K562 (cell line): ENCODE measurements at regions not wholly inside any gene's neighbourhood (a gene's known extent, or its start where the extent isn't known, plus 50 kb on each side); places are given as distances from the start of the nearest gene placed in this dataset.

ENCODE experiments used
- ATAC-seq: fragments of 200-7000 bp; cut with Tn5 transposase; 3 replicates; pipeline ENCODE4 v1.9.1; 2020; ENCODE audit warnings: moderate library complexity
- BruUV-seq: library from RNA; stranded (reverse); fragments of 400-500 nt; replicated peaks from 2 replicates; lab custom pipeline; 2021; lab: Mats Ljungman, UMichigan
- CTCF ChIA-PET: fragments of 300-600 bp; formaldehyde crosslinking; extraction: SDS; loops from one replicate; lab custom pipeline; 2021; ENCODE audit warnings: low intra/inter-chr PET ratio; lab: Yijun Ruan, JAX
- POLR2A ChIA-PET: fragments of 300-600, 350-650 bp; sonication (Branson Sonifier 250); formaldehyde crosslinking; extraction: SDS; loops from one replicate; lab custom pipeline; 2021; ENCODE audit warnings: antibody characterized with exemption, inconsistent platforms; lab: Yijun Ruan, JAX
- DNase-seq, 4 experiments: peaks; one replicate each; pipeline versions ENCODE4 v3.0.0 to v3.0.0-alpha.2; 2011 to 2018; ENCODE audit warnings: low spot score in 3 of 4, mixed read lengths in 3 of 4; ENCODE audit errors: extremely low read depth in 1 of 4
- FAIRE-seq: peaks from 2 replicates; lab custom pipeline; 2011; peaks lifted over from hg19 to GRCh38; lab: Jason Lieb, UNC
- H2AFZ ChIP-seq: 2 replicates; pipeline ENCODE4 v1.6.0; 2011; ENCODE audit warnings: low read depth, low read length, control low read depth, inconsistent platforms
- H3K27ac ChIP-seq: fragments of 200-600 bp; 3 replicates; pipeline ENCODE4 v1.8.0; 2011; ENCODE audit warnings: low read depth, mild to moderate bottlenecking, control low read depth, inconsistent platforms, low read length, moderate library complexity, mixed read lengths; ENCODE audit errors: extremely low read depth
- H3K27me3 ChIP-seq, 2 experiments: fragments of 300-600 bp in 1 of 2; 2 replicates in 1 of 2; 3 replicates in 1 of 2; pipeline versions ENCODE4 v1.6.0 to v1.8.0; 2011; ENCODE audit warnings: inconsistent platforms in 2 of 2, low read length in 2 of 2, mild to moderate bottlenecking in 1 of 2, mixed read lengths in 1 of 2, moderate library complexity in 1 of 2; ENCODE audit not compliant: control insufficient read depth in 2 of 2, insufficient read depth in 2 of 2
- H3K36me3 ChIP-seq: fragments of 300-600 bp; 3 replicates; pipeline ENCODE4 v1.8.0; 2011; ENCODE audit warnings: mild to moderate bottlenecking, low read length, inconsistent platforms; ENCODE audit not compliant: control insufficient read depth, insufficient read depth
- H3K4me1 ChIP-seq, 2 experiments: fragments of 200-600 bp in 1 of 2; replicated peaks in 1 of 2; 2 replicates in 1 of 2; 3 replicates in 1 of 2; pipeline versions ENCODE4 v1.5.1 to v1.8.0; 2011; ENCODE audit warnings: inconsistent platforms in 2 of 2, low read length in 2 of 2, mild to moderate bottlenecking in 1 of 2, mixed read lengths in 1 of 2, moderate library complexity in 1 of 2; ENCODE audit not compliant: control insufficient read depth in 2 of 2, insufficient read depth in 2 of 2
- H3K4me2 ChIP-seq: 2 replicates; pipeline ENCODE4 v1.6.1; 2011; ENCODE audit warnings: low read length, control low read depth, inconsistent platforms, mixed read lengths; ENCODE audit not compliant: insufficient read depth
- H3K4me3 ChIP-seq: fragments of 200-600 bp; sonication (generic), shearing (Covaris generic); 2 replicates; pipeline ENCODE4 v1.5.1; 2016; ENCODE audit warnings: control low read depth, inconsistent platforms
- H3K79me2 ChIP-seq: fragments of 200-600 bp; 3 replicates; pipeline ENCODE4 v1.8.0; 2011; ENCODE audit warnings: low read length, inconsistent platforms; ENCODE audit not compliant: control insufficient read depth, insufficient read depth
- H3K9ac ChIP-seq, 2 experiments: 2 replicates each; pipeline versions ENCODE4 v1.6.0 to v1.6.1; 2011; ENCODE audit warnings: low read depth in 2 of 2, low read length in 2 of 2, control low read depth in 1 of 2, inconsistent platforms in 1 of 2, mild to moderate bottlenecking in 1 of 2, mixed read lengths in 1 of 2; ENCODE audit not compliant: insufficient read depth in 1 of 2
- H3K9me1 ChIP-seq: one replicate; pipeline ENCODE4 v1.6.0; 2011; ENCODE audit warnings: inconsistent platforms, mild to moderate bottlenecking, low read length, moderate library complexity; ENCODE audit not compliant: control insufficient read depth, insufficient read depth
- H3K9me3 ChIP-seq: replicated peaks from 2 replicates; pipeline ENCODE4 v1.5.1; 2011; ENCODE audit warnings: low read depth, low read length, inconsistent platforms; ENCODE audit not compliant: control insufficient read depth, insufficient read depth
- H4K20me1 ChIP-seq: replicated peaks from 2 replicates; pipeline ENCODE4 v1.6.1; 2011; ENCODE audit warnings: low read length, inconsistent platforms, mixed read lengths; ENCODE audit not compliant: control insufficient read depth, insufficient read depth
- GTF2B ChIP-seq: IDR thresholded peaks from 2 replicates; pipeline ENCODE4 v1.6.1; 2011; ENCODE audit not compliant: insufficient read length; ENCODE audit errors: extremely low read depth
- HDAC6 ChIP-seq: IDR thresholded peaks from 2 replicates; pipeline ENCODE4 v1.6.1; 2012; ENCODE audit warnings: low read depth, mild to moderate bottlenecking, control low read depth, inconsistent platforms, low read length, moderate library complexity
- KDM5B ChIP-seq: fragments of 200-600 bp; sonication (generic); IDR thresholded peaks from 2 replicates; pipeline ENCODE4 v1.6.1; 2012; ENCODE audit warnings: low read depth, mild to moderate bottlenecking, moderate library complexity, low read length, control low read depth, inconsistent platforms; ENCODE audit not compliant: insufficient replicate concordance
- NFYB ChIP-seq: IDR thresholded peaks from 2 replicates; pipeline ENCODE4 v1.6.1; 2011; ENCODE audit warnings: mild to moderate bottlenecking, moderate library complexity; ENCODE audit not compliant: insufficient read length; ENCODE audit errors: extremely low read depth
- NR2C1 ChIP-seq, 2 experiments: fragments of 450-650 bp; IDR thresholded peaks; 2 replicates each; pipeline ENCODE4 v1.6.1; 2017; ENCODE audit warnings: mild to moderate bottlenecking in 2 of 2, antibody characterized with exemption in 1 of 2, inconsistent platforms in 1 of 2, missing compliant biosample characterization in 1 of 2, missing genetic modification characterization in 1 of 2
- PHF8 ChIP-seq: fragments of 200-600 bp; sonication (generic); IDR thresholded peaks from 2 replicates; pipeline ENCODE4 v1.6.1; 2012; ENCODE audit warnings: mixed run types, mild to moderate bottlenecking, inconsistent platforms, low read length, moderate library complexity, borderline replicate concordance
- POLR2H ChIP-seq: IDR thresholded peaks from 2 replicates; pipeline ENCODE4 v1.6.1; 2016; ENCODE audit warnings: missing genetic modification characterization, low read depth, mild to moderate bottlenecking, control low read depth, missing compliant biosample characterization, moderate library complexity
- SMC3 ChIP-seq: conservative IDR thresholded peaks from 2 replicates; pipeline ENCODE4 v1.6.1; 2011; ENCODE audit warnings: low read depth, low read length, improper control_type of control experiment; ENCODE audit not compliant: insufficient read depth
- SRSF3 ChIP-seq: fragments of 200-400 bp; formaldehyde crosslinking; IDR thresholded peaks from 2 replicates; pipeline ENCODE4 v1.6.1; 2016; ENCODE audit warnings: mild to moderate bottlenecking, low read length, moderate library complexity; ENCODE audit not compliant: insufficient read depth
- ZBTB1 ChIP-seq: sonication (generic); formaldehyde crosslinking; IDR thresholded peaks from 2 replicates; pipeline ENCODE4 v1.8.1; 2023; ENCODE audit warnings: missing genetic modification reagents, low read depth, mild to moderate bottlenecking, borderline replicate concordance
- ZNF217 ChIP-seq: sonication (generic); formaldehyde crosslinking; IDR thresholded peaks from 2 replicates; pipeline ENCODE4 v1.8.0; 2022; ENCODE audit warnings: mild to moderate bottlenecking, missing genetic modification reagents
- ZNF24 ChIP-seq: fragments of 450-650 bp; IDR thresholded peaks from 2 replicates; pipeline ENCODE4 v1.6.1; 2016
- WGBS: fragments of 100-300 bp; shearing (Covaris generic); methylation state at CpG from one replicate; pipeline ENCODE4 v1.1.6; 2016; ENCODE audit warnings: low coverage, mixed read lengths; ENCODE audit not compliant: insufficient coverage; ENCODE audit errors: missing lambda C conversion rate; 5-methylcytosine and 5-hydroxymethylcytosine counted together
- in situ Hi-C: fragments of 300-500 bp; cut with MboI; formaldehyde crosslinking; loops from 4 replicates; pipeline ENCODE4 v1.15.0; 2018; ENCODE audit warnings: inconsistent platforms, mixed read lengths
- intact Hi-C: fragments of 100-400 bp; cut with micrococcal nuclease; formaldehyde crosslinking; loops from 2 replicates; pipeline ENCODE4 v1.14.2; 2022
- TF ChIP-seq, protein P1 (sequence below), 2 experiments: fragments of 150-350 bp in 1 of 2; IDR thresholded peaks; 2 replicates each; pipeline ENCODE4 v1.6.1; 2012 to 2016; ENCODE audit warnings: low read depth in 2 of 2, low read length in 2 of 2, mild to moderate bottlenecking in 1 of 2, moderate library complexity in 1 of 2
- TF ChIP-seq, protein P2 (sequence below): sonication (generic); formaldehyde crosslinking; IDR thresholded peaks from 2 replicates; pipeline ENCODE4 v1.8.1; 2023; ENCODE audit warnings: mild to moderate bottlenecking, missing genetic modification reagents

DNA sequence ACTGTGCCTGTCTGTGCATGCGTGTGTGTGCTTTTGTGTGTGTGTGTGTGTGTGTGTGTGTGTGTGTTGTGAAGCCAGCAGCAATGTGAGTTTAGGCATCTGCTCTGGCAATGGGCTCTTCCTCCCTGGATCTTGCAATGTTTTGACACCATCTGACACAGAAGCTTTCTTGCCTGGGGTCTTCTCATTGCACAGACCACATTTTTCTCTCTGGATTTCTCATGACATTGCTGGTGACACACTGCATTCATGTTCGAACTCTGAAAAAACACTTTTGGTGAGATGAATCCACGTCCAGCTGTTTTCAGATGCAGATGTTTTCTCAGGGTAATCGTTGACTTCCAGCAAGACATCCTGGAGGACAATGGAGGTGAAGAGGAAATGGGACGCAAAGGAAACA is 63.0 kb upstream of the FZD8 start:
- Histone ChIP-seq H3K4me3 (no peak overlapping the region), H3K9me1 (no peaks in the 10 kb centered on the region), H3K9ac (no peak overlapping the region), H3K9me3 (no peaks in the 10 kb centered on the region), H3K27ac (no peak overlapping the region), H3K36me3 (no peaks in the 10 kb centered on the region), H3K4me2 (no peak overlapping the region), H3K79me2 (no peaks in the 10 kb centered on the region), H2AFZ (no peak overlapping the region), H3K4me1 (no peaks in the 10 kb centered on the region), H3K27me3 (peaks cover 0 to 9% of the 10 kb centered on the region in 2 experiments; a peak in 1 of 5 replicates), H4K20me1 (no peaks in the 10 kb centered on the region)
- CTCF ChIA-PET = no interaction called here
- POLR2A ChIA-PET = no interaction called here
- no TSS peak for BruUV-seq
- no peak for FAIRE-seq
- WGBS = 1% methylated on average over 5 of the region's 5 CpGs
- in situ Hi-C loops (no loop called here), intact Hi-C loops (loop anchor here (10.0 kb wide), 1 partner anchor 60 kb away; no protein-coding TSS in a partner anchor)
- no peak for DNase-seq
- ATAC-seq = no peak
- TF ChIP-seq, protein P1, sequence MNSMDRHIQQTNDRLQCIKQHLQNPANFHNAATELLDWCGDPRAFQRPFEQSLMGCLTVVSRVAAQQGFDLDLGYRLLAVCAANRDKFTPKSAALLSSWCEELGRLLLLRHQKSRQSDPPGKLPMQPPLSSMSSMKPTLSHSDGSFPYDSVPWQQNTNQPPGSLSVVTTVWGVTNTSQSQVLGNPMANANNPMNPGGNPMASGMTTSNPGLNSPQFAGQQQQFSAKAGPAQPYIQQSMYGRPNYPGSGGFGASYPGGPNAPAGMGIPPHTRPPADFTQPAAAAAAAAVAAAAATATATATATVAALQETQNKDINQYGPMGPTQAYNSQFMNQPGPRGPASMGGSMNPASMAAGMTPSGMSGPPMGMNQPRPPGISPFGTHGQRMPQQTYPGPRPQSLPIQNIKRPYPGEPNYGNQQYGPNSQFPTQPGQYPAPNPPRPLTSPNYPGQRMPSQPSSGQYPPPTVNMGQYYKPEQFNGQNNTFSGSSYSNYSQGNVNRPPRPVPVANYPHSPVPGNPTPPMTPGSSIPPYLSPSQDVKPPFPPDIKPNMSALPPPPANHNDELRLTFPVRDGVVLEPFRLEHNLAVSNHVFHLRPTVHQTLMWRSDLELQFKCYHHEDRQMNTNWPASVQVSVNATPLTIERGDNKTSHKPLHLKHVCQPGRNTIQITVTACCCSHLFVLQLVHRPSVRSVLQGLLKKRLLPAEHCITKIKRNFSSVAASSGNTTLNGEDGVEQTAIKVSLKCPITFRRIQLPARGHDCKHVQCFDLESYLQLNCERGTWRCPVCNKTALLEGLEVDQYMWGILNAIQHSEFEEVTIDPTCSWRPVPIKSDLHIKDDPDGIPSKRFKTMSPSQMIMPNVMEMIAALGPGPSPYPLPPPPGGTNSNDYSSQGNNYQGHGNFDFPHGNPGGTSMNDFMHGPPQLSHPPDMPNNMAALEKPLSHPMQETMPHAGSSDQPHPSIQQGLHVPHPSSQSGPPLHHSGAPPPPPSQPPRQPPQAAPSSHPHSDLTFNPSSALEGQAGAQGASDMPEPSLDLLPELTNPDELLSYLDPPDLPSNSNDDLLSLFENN (IDR thresholded peaks at IDR 0.05; ENCODE audit: low read depth in 2 of 2, low read length in 2 of 2) = no peak
- TF ChIP-seq SRSF3 = no peak
- TF ChIP-seq PHF8 = no peak
- no peak for TF ChIP-seq HDAC6
- no peak for TF ChIP-seq SMC3
- TF ChIP-seq NFYB = no peak
- no peak for TF ChIP-seq ZNF24
- TF ChIP-seq GTF2B = no peak
- no peak for TF ChIP-seq ZNF217 (CRISPR knock-in tag)
- TF ChIP-seq POLR2H (tag) = no peak
- no peak for TF ChIP-seq ZBTB1
- no peak for TF ChIP-seq KDM5B
- TF ChIP-seq, protein P2, sequence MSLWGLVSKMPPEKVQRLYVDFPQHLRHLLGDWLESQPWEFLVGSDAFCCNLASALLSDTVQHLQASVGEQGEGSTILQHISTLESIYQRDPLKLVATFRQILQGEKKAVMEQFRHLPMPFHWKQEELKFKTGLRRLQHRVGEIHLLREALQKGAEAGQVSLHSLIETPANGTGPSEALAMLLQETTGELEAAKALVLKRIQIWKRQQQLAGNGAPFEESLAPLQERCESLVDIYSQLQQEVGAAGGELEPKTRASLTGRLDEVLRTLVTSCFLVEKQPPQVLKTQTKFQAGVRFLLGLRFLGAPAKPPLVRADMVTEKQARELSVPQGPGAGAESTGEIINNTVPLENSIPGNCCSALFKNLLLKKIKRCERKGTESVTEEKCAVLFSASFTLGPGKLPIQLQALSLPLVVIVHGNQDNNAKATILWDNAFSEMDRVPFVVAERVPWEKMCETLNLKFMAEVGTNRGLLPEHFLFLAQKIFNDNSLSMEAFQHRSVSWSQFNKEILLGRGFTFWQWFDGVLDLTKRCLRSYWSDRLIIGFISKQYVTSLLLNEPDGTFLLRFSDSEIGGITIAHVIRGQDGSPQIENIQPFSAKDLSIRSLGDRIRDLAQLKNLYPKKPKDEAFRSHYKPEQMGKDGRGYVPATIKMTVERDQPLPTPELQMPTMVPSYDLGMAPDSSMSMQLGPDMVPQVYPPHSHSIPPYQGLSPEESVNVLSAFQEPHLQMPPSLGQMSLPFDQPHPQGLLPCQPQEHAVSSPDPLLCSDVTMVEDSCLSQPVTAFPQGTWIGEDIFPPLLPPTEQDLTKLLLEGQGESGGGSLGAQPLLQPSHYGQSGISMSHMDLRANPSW = no peak
- TF ChIP-seq NR2C1 (IDR thresholded peaks at IDR 0.05) = no peak
- no peak for TF ChIP-seq NR2C1 (tag; IDR thresholded peaks at IDR 0.05)
